Caco-2 (cell line): ENCODE measurements at regions not wholly inside any gene's neighbourhood (a gene's known extent, or its start where the extent isn't known, plus 50 kb on each side); places are given as distances from the start of the nearest gene placed in this dataset.

ENCODE experiments used
- BruUV-seq: library from RNA; stranded (reverse); fragments of 400-500 nt; replicated peaks from 2 replicates; lab custom pipeline; 2021; lab: Mats Ljungman, UMichigan
- CTCF ChIA-PET: fragments of 300-600 bp; sonication (Branson Sonifier 250); formaldehyde crosslinking; loops from one replicate; lab custom pipeline; 2022; ENCODE audit warnings: antibody characterized with exemption; lab: Charles Lee
- POLR2A ChIA-PET: fragments of 300-600 bp; sonication (Branson Sonifier 250); formaldehyde crosslinking; loops from one replicate; lab custom pipeline; 2022; ENCODE audit warnings: antibody characterized with exemption; lab: Charles Lee
- DNase-seq, 2 experiments: peaks; one replicate each; pipeline versions ENCODE4 v3.0.0 to v3.0.0-alpha.2; 2020 to 2022
- H3K27me3 ChIP-seq: replicated peaks from 2 replicates; pipeline ENCODE4 v1.6.0; 2011; ENCODE audit warnings: low read length; ENCODE audit not compliant: control insufficient read depth, insufficient read depth
- H3K36me3 ChIP-seq: 2 replicates; pipeline ENCODE4 v1.5.1; 2011; ENCODE audit warnings: low read length; ENCODE audit not compliant: control insufficient read depth, insufficient read depth
- H3K4me1 ChIP-seq: fragments of 250-450 bp; sonication (Bioruptor Pico); 2 replicates; pipeline ENCODE4 v1.5.1; 2020; ENCODE audit warnings: mild to moderate bottlenecking
- H3K4me3 ChIP-seq: 2 replicates; pipeline ENCODE4 v1.5.1; 2011; ENCODE audit warnings: low read depth, mild to moderate bottlenecking, control low read depth, low read length
- H3K9me3 ChIP-seq: fragments of 250-450 bp; sonication (Bioruptor Pico); 2 replicates; pipeline ENCODE4 v1.5.1; 2020; ENCODE audit warnings: mild to moderate bottlenecking, moderate library complexity
- H3K27ac Mint-ChIP-seq: one replicate; pipeline ENCODE4 v1.8.0; 2022; ENCODE audit warnings: mixed read lengths; ENCODE audit not compliant: unreplicated experiment
- H3K27me3 Mint-ChIP-seq: one replicate; pipeline ENCODE4 v1.8.0; 2022; ENCODE audit warnings: mixed read lengths; ENCODE audit not compliant: insufficient read depth, unreplicated experiment
- H3K36me3 Mint-ChIP-seq: one replicate; pipeline ENCODE4 v1.8.0; 2022; ENCODE audit warnings: mild to moderate bottlenecking, mixed read lengths; ENCODE audit not compliant: insufficient read depth, unreplicated experiment
- H3K4me1 Mint-ChIP-seq: one replicate; pipeline ENCODE4 v1.8.0; 2022; ENCODE audit warnings: low read depth, mixed read lengths; ENCODE audit not compliant: unreplicated experiment
- H3K4me3 Mint-ChIP-seq: one replicate; pipeline ENCODE4 v1.8.0; 2022; ENCODE audit warnings: mild to moderate bottlenecking, moderate library complexity, mixed read lengths; ENCODE audit not compliant: unreplicated experiment
- H3K9me3 Mint-ChIP-seq: one replicate; pipeline ENCODE4 v1.8.0; 2022; ENCODE audit warnings: mixed read lengths; ENCODE audit not compliant: unreplicated experiment
- intact Hi-C: fragments of 100-400 bp; cut with micrococcal nuclease; formaldehyde crosslinking; loops from one replicate; pipeline ENCODE4 v1.10.0; 2022; ENCODE audit not compliant: unreplicated experiment
- TF ChIP-seq, protein P1 (sequence below), 2 experiments: fragments of 200-600 bp in 1 of 2; IDR thresholded peaks; 1 replicate in 1 of 2; 2 replicates in 1 of 2; pipeline versions ENCODE4 v1.5.1 to v1.8.0; 2011 to 2022; ENCODE audit warnings: antibody characterized with exemption in 1 of 2, control low read depth in 1 of 2, inconsistent platforms in 1 of 2, low read depth in 1 of 2, low read length in 1 of 2, mild to moderate bottlenecking in 1 of 2, moderate library complexity in 1 of 2; ENCODE audit not compliant: insufficient read depth in 1 of 2, severe bottlenecking in 1 of 2, unreplicated experiment in 1 of 2

DNA sequence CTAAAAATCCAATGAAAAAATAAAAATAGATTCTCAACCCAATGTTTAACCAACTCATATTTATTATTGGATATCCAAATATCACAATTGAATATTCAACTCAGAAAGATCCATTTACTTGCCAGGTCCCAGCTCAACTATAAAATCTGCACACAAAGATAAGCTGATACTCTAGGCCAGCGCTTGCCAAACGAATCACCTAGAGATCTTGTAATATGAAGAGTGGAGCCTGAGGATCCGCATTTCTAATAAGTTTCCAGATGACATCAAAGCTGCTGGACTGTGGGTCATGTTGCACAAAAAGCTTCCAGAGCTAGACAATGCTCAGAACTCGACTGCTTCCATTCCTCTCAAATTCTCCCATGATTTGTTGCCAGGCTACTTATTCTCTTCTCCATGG is 51.7 kb upstream of the HSF2 start:
- Histone ChIP-seq H3K27me3 (no peaks in the 10 kb centered on the region), H3K4me1 (no peaks in the 10 kb centered on the region), H3K36me3 (no peaks in the 10 kb centered on the region), H3K9me3 (no peaks in the 10 kb centered on the region), H3K4me3 (no peak overlapping the region)
- Mint-ChIP-seq H3K27ac (no peak overlapping the region), H3K27me3 (peaks cover 6% of the 10 kb centered on the region), H3K4me3 (no peak overlapping the region), H3K36me3 (no peaks in the 10 kb centered on the region), H3K4me1 (no peaks in the 10 kb centered on the region), H3K9me3 (no peaks in the 10 kb centered on the region)
- intact Hi-C loops: no loop called here
- CTCF ChIA-PET: no interaction called here
- BruUV-seq: no TSS peak
- DNase-seq: no peak
- TF ChIP-seq, protein P1, sequence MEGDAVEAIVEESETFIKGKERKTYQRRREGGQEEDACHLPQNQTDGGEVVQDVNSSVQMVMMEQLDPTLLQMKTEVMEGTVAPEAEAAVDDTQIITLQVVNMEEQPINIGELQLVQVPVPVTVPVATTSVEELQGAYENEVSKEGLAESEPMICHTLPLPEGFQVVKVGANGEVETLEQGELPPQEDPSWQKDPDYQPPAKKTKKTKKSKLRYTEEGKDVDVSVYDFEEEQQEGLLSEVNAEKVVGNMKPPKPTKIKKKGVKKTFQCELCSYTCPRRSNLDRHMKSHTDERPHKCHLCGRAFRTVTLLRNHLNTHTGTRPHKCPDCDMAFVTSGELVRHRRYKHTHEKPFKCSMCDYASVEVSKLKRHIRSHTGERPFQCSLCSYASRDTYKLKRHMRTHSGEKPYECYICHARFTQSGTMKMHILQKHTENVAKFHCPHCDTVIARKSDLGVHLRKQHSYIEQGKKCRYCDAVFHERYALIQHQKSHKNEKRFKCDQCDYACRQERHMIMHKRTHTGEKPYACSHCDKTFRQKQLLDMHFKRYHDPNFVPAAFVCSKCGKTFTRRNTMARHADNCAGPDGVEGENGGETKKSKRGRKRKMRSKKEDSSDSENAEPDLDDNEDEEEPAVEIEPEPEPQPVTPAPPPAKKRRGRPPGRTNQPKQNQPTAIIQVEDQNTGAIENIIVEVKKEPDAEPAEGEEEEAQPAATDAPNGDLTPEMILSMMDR (IDR thresholded peaks at IDR 0.05; ENCODE audit: insufficient read depth in 1 of 2, low read depth in 1 of 2, low read length in 1 of 2, severe bottlenecking in 1 of 2, unreplicated experiment in 1 of 2): no peak
- POLR2A ChIA-PET: no interaction called here
